Progenitor cell of endocrine pancreas (in vitro differentiated cells): ENCODE measurements at regions not wholly inside any gene's neighbourhood (a gene's known extent, or its start where the extent isn't known, plus 50 kb on each side); places are given as distances from the start of the nearest gene placed in this dataset.

Source experiments
- DNase-seq: peaks from one replicate; pipeline ENCODE4 v3.0.0; 2021; ENCODE audit warnings: low spot score; ENCODE audit not compliant: unreplicated experiment
- H3K27ac Mint-ChIP-seq: 2 replicates; pipeline ENCODE4 v1.8.0; 2021; ENCODE audit warnings: mild to moderate bottlenecking, moderate library complexity, mixed read lengths
- H3K27me3 Mint-ChIP-seq: 2 replicates; pipeline ENCODE4 v1.8.0; 2021; ENCODE audit warnings: mixed read lengths
- H3K36me3 Mint-ChIP-seq: 2 replicates; pipeline ENCODE4 v1.8.0; 2022; ENCODE audit warnings: mixed read lengths; ENCODE audit not compliant: insufficient read depth
- H3K4me1 Mint-ChIP-seq: 2 replicates; pipeline ENCODE4 v1.8.0; 2021; ENCODE audit warnings: low read depth, mixed read lengths
- H3K4me3 Mint-ChIP-seq: 2 replicates; pipeline ENCODE4 v1.8.0; 2021; ENCODE audit warnings: low read depth, mild to moderate bottlenecking, moderate library complexity, mixed read lengths
- H3K9me3 Mint-ChIP-seq: 2 replicates; pipeline ENCODE4 v1.8.0; 2021; ENCODE audit warnings: low read depth, mixed read lengths
- TF ChIP-seq, protein P1 (sequence below): fragments of 200-600 bp; sonication (generic); IDR thresholded peaks from one replicate; pipeline ENCODE4 v1.5.0; 2021; ENCODE audit warnings: antibody characterized with exemption, mild to moderate bottlenecking; ENCODE audit not compliant: unreplicated experiment

DNA sequence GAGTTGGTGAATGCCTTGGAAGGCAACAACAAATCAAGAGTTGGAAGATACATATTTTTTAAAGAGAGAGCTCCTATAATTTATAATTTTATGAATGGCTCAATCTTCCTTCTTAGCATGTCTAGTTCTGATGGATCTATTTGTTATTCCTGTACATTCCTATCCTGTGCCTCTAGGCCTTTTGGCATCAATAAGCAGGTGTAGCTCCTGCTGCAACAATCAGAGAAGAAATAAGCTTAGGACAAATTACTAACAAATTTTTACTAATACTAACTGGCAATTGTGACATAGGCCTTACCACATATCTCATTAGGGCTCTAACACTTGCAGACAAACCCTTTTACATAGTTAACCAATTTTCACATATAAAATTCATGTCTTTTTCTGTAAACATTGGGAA is 682.0 kb downstream of the LTN1 start:
- Mint-ChIP-seq H3K4me3 (no peak overlapping the region), H3K36me3 (peaks cover 1% of the 10 kb centered on the region), H3K27me3 (no peaks in the 10 kb centered on the region), H3K9me3 (peaks cover 11% of the 10 kb centered on the region), H3K27ac (no peak overlapping the region), H3K4me1 (peaks cover 1% of the 10 kb centered on the region)
- TF ChIP-seq, protein P1, sequence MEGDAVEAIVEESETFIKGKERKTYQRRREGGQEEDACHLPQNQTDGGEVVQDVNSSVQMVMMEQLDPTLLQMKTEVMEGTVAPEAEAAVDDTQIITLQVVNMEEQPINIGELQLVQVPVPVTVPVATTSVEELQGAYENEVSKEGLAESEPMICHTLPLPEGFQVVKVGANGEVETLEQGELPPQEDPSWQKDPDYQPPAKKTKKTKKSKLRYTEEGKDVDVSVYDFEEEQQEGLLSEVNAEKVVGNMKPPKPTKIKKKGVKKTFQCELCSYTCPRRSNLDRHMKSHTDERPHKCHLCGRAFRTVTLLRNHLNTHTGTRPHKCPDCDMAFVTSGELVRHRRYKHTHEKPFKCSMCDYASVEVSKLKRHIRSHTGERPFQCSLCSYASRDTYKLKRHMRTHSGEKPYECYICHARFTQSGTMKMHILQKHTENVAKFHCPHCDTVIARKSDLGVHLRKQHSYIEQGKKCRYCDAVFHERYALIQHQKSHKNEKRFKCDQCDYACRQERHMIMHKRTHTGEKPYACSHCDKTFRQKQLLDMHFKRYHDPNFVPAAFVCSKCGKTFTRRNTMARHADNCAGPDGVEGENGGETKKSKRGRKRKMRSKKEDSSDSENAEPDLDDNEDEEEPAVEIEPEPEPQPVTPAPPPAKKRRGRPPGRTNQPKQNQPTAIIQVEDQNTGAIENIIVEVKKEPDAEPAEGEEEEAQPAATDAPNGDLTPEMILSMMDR: no peak
- DNase-seq: no peak

DNA sequence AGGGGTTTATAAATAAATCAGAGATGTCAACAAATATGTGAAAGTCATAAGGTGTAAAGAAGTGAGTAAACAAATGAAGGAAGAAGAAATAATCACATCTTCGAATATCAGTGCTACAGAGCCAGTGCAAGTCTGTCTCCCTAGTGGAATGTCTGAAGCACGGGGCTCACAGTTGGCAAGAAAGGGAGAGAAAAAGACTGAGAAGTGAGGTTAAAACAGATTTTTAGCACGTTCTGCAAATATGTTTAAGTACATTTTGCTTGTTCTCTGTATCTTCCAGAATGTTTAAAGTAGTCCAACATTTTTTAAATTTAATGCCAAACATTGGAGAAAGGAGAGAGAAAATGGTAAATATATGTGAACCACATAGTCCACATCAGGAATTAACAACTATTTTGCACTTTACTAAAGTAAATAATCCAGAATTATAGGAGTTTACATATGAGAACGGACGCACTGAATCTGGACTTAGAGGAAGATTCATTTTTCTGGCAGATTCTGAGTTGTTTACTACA is 682.4 kb downstream of the LTN1 start:
- no peak for DNase-seq
- Mint-ChIP-seq H3K27ac (no peak overlapping the region), H3K4me3 (no peak overlapping the region), H3K36me3 (peaks cover 1% of the 10 kb centered on the region), H3K27me3 (no peaks in the 10 kb centered on the region), H3K4me1 (peaks cover 1% of the 10 kb centered on the region), H3K9me3 (peaks cover 14% of the 10 kb centered on the region)
- TF ChIP-seq, protein P1: no peak

DNA sequence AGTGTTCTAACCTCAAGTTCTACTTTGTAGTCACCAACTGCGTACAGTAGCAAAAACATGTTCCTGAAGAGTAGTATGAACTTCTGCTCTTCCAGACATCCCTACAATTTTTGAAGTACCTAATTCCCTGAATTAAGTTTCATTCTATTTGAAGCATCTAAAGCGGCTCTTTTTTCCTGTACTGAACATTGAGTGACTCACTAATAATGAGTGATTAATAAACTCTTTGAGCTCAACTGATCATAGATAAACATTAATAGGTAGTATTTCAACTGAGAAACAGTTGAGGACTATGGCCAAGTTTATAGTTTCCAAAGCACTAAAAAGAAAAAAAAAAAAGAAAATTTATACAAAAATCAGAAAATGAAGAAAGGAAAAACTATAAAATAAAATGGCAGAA is 683.1 kb downstream of the LTN1 start:
- no peaks in the 10 kb centered on the region for H3K27me3 Mint-ChIP-seq
- H3K4me3 Mint-ChIP-seq: no peak overlapping the region
- no peak overlapping the region for H3K27ac Mint-ChIP-seq
- peaks cover 14% of the 10 kb centered on the region for H3K9me3 Mint-ChIP-seq
- H3K4me1 Mint-ChIP-seq: peaks cover 1% of the 10 kb centered on the region
- H3K36me3 Mint-ChIP-seq: peaks cover 1% of the 10 kb centered on the region
- TF ChIP-seq, protein P1: no peak
- DNase-seq: no peak

DNA sequence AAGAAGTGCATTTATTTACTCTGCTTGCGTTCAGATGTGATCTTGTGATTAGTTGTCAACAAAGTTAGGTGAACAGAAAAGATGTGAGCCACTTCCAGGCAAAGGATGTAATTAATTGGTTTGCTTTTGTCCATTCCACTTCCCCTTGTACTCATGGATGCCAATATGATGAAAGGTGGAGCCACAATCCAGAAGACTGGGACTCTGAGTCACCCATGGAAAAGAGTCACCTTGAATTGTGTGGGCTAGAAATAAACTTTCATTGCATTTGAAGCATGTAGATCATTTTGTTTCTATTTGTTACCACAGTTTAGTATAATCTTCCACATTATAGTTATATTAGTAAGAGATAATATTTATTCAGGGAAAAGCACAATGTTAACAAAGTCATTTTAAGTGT is 684.2 kb downstream of the LTN1 start:
- Mint-ChIP-seq H3K4me1 (peaks cover 1% of the 10 kb centered on the region), H3K36me3 (peaks cover 1% of the 10 kb centered on the region), H3K27ac (no peak overlapping the region), H3K9me3 (peaks cover 16% of the 10 kb centered on the region), H3K4me3 (no peak overlapping the region), H3K27me3 (no peaks in the 10 kb centered on the region)
- no peak for DNase-seq
- TF ChIP-seq, protein P1: no peak

DNA sequence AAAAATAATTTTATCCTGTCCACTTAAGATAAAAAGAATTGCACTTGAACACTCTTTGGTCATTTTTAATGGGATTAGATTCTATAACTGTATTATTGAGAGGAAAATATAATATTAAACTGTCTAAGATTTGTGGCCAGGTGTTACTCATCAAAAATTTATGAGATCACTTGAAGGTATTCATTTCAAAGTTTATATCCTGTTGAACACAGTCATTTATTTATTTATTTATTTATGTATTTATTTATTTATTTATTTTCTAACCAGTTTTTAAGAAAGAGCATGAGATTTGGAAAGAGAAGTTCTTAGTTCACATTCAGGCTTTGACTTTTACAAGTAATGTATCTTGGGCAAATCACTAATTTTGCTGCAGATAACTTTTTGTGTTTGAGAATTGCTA is 692.7 kb downstream of the LTN1 start:
- H3K27me3 Mint-ChIP-seq: no peaks in the 10 kb centered on the region
- H3K9me3 Mint-ChIP-seq: peaks cover 11% of the 10 kb centered on the region
- H3K36me3 Mint-ChIP-seq: no peaks in the 10 kb centered on the region
- TF ChIP-seq, protein P1: no peak
- H3K4me3 Mint-ChIP-seq: no peak overlapping the region
- H3K4me1 Mint-ChIP-seq: peaks cover 2% of the 10 kb centered on the region
- no peak for DNase-seq
- H3K27ac Mint-ChIP-seq: no peak overlapping the region
